CD14-positive monocyte (primary cell): ENCODE measurements at regions not wholly inside any gene's neighbourhood (a gene's known extent, or its start where the extent isn't known, plus 50 kb on each side); places are given as distances from the start of the nearest gene placed in this dataset.

Experiments used
- DNase-seq, 3 donors: peaks; one replicate each; pipeline ENCODE4 v3.0.0-alpha.2; 2011 to 2022
- H2AFZ ChIP-seq: 2 replicates; pipeline ENCODE4 v1.6.0; 2012; ENCODE audit warnings: mild to moderate bottlenecking, low read depth, low read length, inconsistent platforms; ENCODE audit not compliant: insufficient read depth, poor library complexity, severe bottlenecking
- H3K27ac ChIP-seq, 2 donors: 1 replicate in 1 of 2; 2 replicates in 1 of 2; pipeline ENCODE4 v1.5.1; 2012 to 2013; ENCODE audit warnings: low read length in 2 of 2, control low read depth in 1 of 2, inconsistent platforms in 1 of 2, low read depth in 1 of 2, mild to moderate bottlenecking in 1 of 2
- H3K27me3 ChIP-seq, 2 donors: one replicate each; pipeline versions ENCODE4 v1.6.0 to v1.6.1; 2011 to 2013; ENCODE audit warnings: low read length in 2 of 2; ENCODE audit not compliant: control insufficient read depth in 2 of 2, insufficient read depth in 2 of 2
- H3K36me3 ChIP-seq, 2 donors: replicated peaks in 1 of 2; 1 replicate in 1 of 2; 2 replicates in 1 of 2; pipeline versions ENCODE4 v1.5.1 to v1.6.1; 2012 to 2013; ENCODE audit warnings: low read length in 2 of 2, control low read depth in 1 of 2, inconsistent platforms in 1 of 2, mild to moderate bottlenecking in 1 of 2; ENCODE audit not compliant: insufficient read depth in 2 of 2, control insufficient read depth in 1 of 2
- H3K4me1 ChIP-seq, 2 donors: 1 replicate in 1 of 2; 2 replicates in 1 of 2; pipeline versions ENCODE4 v1.5.1 to v1.6.1; 2012 to 2013; ENCODE audit warnings: low read length in 2 of 2, control low read depth in 1 of 2, inconsistent platforms in 1 of 2, mild to moderate bottlenecking in 1 of 2, moderate library complexity in 1 of 2; ENCODE audit not compliant: insufficient read depth in 2 of 2, control insufficient read depth in 1 of 2
- H3K4me2 ChIP-seq: replicated peaks from 2 replicates; pipeline ENCODE3; 2012; ENCODE audit warnings: low read length, moderate library complexity, mild to moderate bottlenecking; ENCODE audit not compliant: poor library complexity, severe bottlenecking; ENCODE audit errors: extremely low read depth
- H3K4me3 ChIP-seq, 3 experiments: fragments of 200-600 bp in 1 of 3; sonication (generic) in 1 of 3; replicated peaks in 1 of 3; 1 replicate in 2 of 3; 2 replicates in 1 of 3; pipeline ENCODE4 v1.5.1; 2011 to 2013; ENCODE audit warnings: low read length in 3 of 3, mild to moderate bottlenecking in 3 of 3, control low read depth in 2 of 3, low read depth in 2 of 3, inconsistent platforms in 1 of 3, moderate library complexity in 1 of 3
- H3K79me2 ChIP-seq: 2 replicates; pipeline ENCODE4 v1.6.0; 2012; ENCODE audit warnings: mild to moderate bottlenecking, control low read depth, inconsistent platforms, low read length, moderate library complexity; ENCODE audit not compliant: insufficient read depth
- H3K9ac ChIP-seq: 2 replicates; pipeline ENCODE4 v1.6.0; 2017; ENCODE audit warnings: low read length, mild to moderate bottlenecking; ENCODE audit not compliant: insufficient read depth, poor library complexity, severe bottlenecking
- H3K9me3 ChIP-seq, 2 donors: replicated peaks in 1 of 2; 1 replicate in 1 of 2; 2 replicates in 1 of 2; pipeline versions ENCODE4 v1.5.1 to v1.6.1; 2012 to 2013; ENCODE audit warnings: low read length in 2 of 2, control low read depth in 1 of 2; ENCODE audit not compliant: control insufficient read depth in 1 of 2, insufficient read depth in 1 of 2
- H4K20me1 ChIP-seq: 2 replicates; pipeline ENCODE4 v1.6.0; 2012; ENCODE audit warnings: mild to moderate bottlenecking, low read length, control low read depth, moderate library complexity; ENCODE audit not compliant: insufficient read depth
- H3K27ac Mint-ChIP-seq, 7 donors: one replicate each; pipeline ENCODE4 v1.8.0; 2020; ENCODE audit warnings: mild to moderate bottlenecking in 7 of 7, mixed read lengths in 7 of 7, moderate library complexity in 6 of 7, inconsistent platforms in 2 of 7
- H3K27me3 Mint-ChIP-seq, 3 donors: one replicate each; pipeline ENCODE4 v1.8.0; 2021 to 2022; ENCODE audit warnings: low read depth in 3 of 3, mild to moderate bottlenecking in 3 of 3, mixed read lengths in 3 of 3, moderate library complexity in 3 of 3, inconsistent platforms in 1 of 3
- H3K36me3 Mint-ChIP-seq, 2 donors: one replicate each; pipeline ENCODE4 v1.8.0; 2020; ENCODE audit warnings: mixed read lengths in 2 of 2, inconsistent platforms in 1 of 2, mild to moderate bottlenecking in 1 of 2
- H3K4me1 Mint-ChIP-seq: one replicate; pipeline ENCODE4 v1.8.0; 2020; ENCODE audit warnings: mild to moderate bottlenecking, mixed read lengths
- H3K4me3 Mint-ChIP-seq, 2 donors: one replicate each; pipeline ENCODE4 v1.8.0; 2020; ENCODE audit warnings: mild to moderate bottlenecking in 2 of 2, mixed read lengths in 2 of 2, moderate library complexity in 1 of 2
- H3K9me3 Mint-ChIP-seq, 7 donors: one replicate each; pipeline ENCODE4 v1.8.0; 2020 to 2022; ENCODE audit warnings: mixed read lengths in 7 of 7, mild to moderate bottlenecking in 6 of 7, moderate library complexity in 6 of 7, inconsistent platforms in 2 of 7
- CTCF ChIP-seq: fragments of 200-600 bp; IDR thresholded peaks from one replicate; pipeline ENCODE4 v1.8.0; 2022; ENCODE audit warnings: antibody characterized with exemption, mild to moderate bottlenecking
- WGBS: methylation state at CpG from one replicate; pipeline ENCODE4 v1.1.5; 2013; ENCODE audit warnings: missing lambda C conversion rate; ENCODE audit not compliant: insufficient coverage; 5-methylcytosine and 5-hydroxymethylcytosine counted together
- intact Hi-C, 2 donors: fragments of 100-400 bp; cut with micrococcal nuclease; formaldehyde crosslinking; loops; one replicate each; pipeline versions ENCODE4 v1.15.0 to v1.15.1; 2023

- 18% methylated on average over 1 of the region's 1 CpG for WGBS
- Histone ChIP-seq H3K4me3 (no peak overlapping the region), H3K27me3 (no peaks in the 10 kb centered on the region), H3K9me3 (no peaks in the 10 kb centered on the region), H3K4me2 (no peak overlapping the region), H3K27ac (no peak overlapping the region), H3K36me3 (no peaks in the 10 kb centered on the region), H3K9ac (no peak overlapping the region), H3K4me1 (no peaks in the 10 kb centered on the region), H2AFZ (no peak overlapping the region), H4K20me1 (no peaks in the 10 kb centered on the region), H3K79me2 (no peaks in the 10 kb centered on the region)
- Mint-ChIP-seq H3K36me3 (no peaks in the 10 kb centered on the region), H3K9me3 (peaks cover 0 to 4% (median 0%) of the 10 kb centered on the region in 7 donors), H3K4me1 (peaks cover 8% of the 10 kb centered on the region), H3K27ac (no peak overlapping the region), H3K4me3 (no peak overlapping the region), H3K27me3 (peaks cover 0 to 4% (median 4%) of the 10 kb centered on the region in 3 donors)
- TF ChIP-seq CTCF = no peak
- intact Hi-C loops = no loop called here
- DNase-seq = no peak
Observed at GRCh38 chr20:60407938-60408337, 449.7 kb downstream of the CDH26 start.

- Histone ChIP-seq H3K9ac (no peak overlapping the region), H2AFZ (no peak overlapping the region), H3K9me3 (no peaks in the 10 kb centered on the region), H3K36me3 (no peaks in the 10 kb centered on the region), H3K4me2 (no peak overlapping the region), H3K4me3 (no peak overlapping the region), H3K27me3 (no peaks in the 10 kb centered on the region), H3K4me1 (no peaks in the 10 kb centered on the region), H3K27ac (no peak overlapping the region), H3K79me2 (no peaks in the 10 kb centered on the region), H4K20me1 (no peaks in the 10 kb centered on the region)
- no peak overlapping the region for H3K27ac Mint-ChIP-seq
- intact Hi-C loops = no loop called here
- H3K9me3 Mint-ChIP-seq = peaks cover 0 to 4% (median 0%) of the 10 kb centered on the region in 7 donors
- H3K4me3 Mint-ChIP-seq = no peak overlapping the region
- H3K36me3 Mint-ChIP-seq = no peaks in the 10 kb centered on the region
- 100% methylated on average over 1 of the region's 4 CpGs for WGBS
- H3K27me3 Mint-ChIP-seq = peaks cover 0 to 5% (median 4%) of the 10 kb centered on the region in 3 donors
- no peak for DNase-seq
- peaks cover 8% of the 10 kb centered on the region for H3K4me1 Mint-ChIP-seq
- no peak for TF ChIP-seq CTCF
Observed at GRCh38 chr20:60408435-60408834, 450.2 kb downstream of the CDH26 start.
